Activated T-cell treated with anti-CD3 and anti-CD28 coated beads, Interleukin-2, amount 50 U/mL, for 48 hours (primary cell): ENCODE measurements at regions not wholly inside any gene's neighbourhood (a gene's known extent, or its start where the extent isn't known, plus 50 kb on each side); places are given as distances from the start of the nearest gene placed in this dataset.

ENCODE experiments used
- DNase-seq, 2 experiments: peaks; one replicate each; pipeline ENCODE4 v3.0.0-alpha.2; 2020

- no peak for DNase-seq
These were observed 115.7 kb upstream of the KCNJ16 start for GRCh38 chr17:69959283-69959682.

- DNase-seq, result no peak
These were observed 114.3 kb upstream of the KCNJ16 start for GRCh38 chr17:69960755-69961154.

- DNase-seq, result no peak
These were observed 113.4 kb upstream of the KCNJ16 start for GRCh38 chr17:69961501-69962145.

- DNase-seq, result no peak
These were observed 112.5 kb upstream of the KCNJ16 start for GRCh38 chr17:69962436-69962995.

DNA sequence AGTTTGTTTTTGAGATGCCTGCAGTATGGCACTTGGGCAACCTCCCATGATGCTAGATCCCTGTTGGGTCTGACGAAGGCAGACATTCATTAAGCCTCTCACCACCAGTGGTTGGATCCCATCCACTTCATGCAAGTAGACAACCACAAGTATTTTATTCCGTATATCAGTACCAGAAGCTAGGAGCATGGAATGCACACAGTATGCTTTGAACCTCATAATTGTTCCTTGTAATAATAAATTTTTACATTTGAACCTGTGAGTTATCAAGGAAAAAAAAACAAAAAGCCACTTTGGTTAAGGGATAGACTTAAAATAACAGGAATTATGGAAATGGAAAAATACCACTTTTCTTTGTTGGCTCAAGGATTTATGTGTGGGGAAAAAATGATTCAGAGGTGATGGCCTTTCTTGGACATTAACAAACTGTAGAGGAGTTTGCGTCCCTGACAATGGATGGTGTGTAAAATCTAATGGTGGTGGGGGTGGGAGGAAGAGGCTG, 107.1 kb upstream of the KCNJ16 start:
- DNase-seq, result no peak

GRCh38 chr17:69969897-69970296, 105.1 kb upstream of the KCNJ16 start:
- DNase-seq, result no peak

DNA sequence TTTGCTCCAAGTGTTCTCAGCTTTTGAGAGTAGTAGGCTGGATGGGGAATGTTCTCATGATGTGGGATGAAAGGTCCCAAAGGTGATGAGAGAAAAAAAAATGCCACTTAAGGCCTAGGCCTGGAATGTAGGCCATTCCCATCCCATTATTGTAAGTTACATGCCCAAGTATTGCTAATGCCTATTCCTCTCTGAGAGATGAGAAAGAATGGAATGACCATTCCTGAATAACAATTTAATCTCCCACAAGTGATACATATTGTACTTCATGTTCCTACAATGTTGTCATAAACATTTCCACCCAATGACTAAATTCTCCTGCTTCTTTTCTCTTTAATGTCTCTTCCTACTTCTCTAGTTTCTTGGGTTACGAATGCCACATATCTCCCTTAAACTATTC, 102.8 kb upstream of the KCNJ16 start:
- DNase-seq, result no peak

DNA sequence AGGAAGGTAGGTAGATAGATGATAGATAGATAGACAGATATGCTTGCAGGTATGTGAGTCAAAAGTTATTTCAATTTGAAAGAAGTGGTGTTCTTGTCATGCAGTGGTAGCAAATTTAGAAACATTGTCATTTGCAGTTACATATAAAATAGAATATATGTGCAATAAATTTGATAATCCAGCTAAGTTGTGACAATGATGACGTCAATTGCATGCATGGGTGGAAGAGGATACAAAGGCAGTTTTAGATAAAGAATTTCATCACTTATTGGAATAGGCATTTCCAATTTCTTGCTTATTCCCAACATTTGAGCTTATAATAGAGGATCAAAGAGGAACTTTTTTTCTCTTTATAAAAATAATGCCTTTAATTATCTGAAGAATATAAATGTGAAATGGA, 99.2 kb upstream of the KCNJ16 start:
- no peak for DNase-seq

DNA sequence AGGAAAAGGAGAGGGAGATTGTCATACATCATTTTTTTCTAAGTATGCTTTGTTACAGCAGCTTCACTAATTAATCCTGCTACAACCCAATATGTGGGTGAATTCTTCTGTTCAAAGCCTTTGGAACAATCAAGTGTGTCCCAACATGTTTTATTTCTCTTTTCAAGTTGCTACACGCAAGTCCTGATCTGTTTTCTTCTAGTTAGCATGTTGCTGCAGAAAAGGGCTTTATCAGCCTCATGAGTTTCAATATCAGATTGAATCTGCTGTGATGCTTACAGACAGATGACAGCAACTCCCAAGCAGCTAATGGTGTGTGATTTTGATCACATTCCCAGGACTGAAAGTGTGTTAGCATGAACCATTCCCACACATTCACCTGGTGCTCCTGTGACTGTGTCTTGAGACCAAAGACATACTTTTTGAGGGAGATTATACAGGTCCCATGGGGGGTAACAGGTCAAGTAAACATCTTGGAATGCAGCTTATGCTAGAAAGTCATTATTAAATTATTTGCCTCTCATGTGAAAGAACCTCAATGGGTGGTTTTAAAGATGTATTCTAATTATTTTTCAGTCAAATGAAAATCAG, 96.9 kb upstream of the KCNJ16 start:
- no peak for DNase-seq

GRCh38 chr17:69981441-69981840, 93.6 kb upstream of the KCNJ16 start:
- no peak for DNase-seq

DNA sequence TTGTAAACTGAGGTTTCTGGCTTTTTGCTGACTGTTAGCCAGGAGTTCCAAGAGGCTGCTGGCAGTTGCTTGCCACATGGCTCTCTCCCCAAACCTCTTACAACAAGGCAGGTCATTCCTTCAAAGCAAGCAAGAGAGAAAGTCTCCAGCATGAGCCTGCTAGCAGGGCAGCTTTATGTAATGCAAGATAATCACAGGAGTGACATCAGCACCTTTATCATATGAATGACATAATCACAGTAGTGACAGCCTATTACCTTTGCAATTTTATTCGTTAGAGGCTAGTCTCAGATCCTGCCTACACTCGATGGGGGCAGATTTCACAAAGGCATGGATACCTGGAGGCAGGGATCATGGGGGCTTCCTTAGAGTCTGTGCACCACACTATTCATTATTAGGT, 79.5 kb upstream of the KCNJ16 start:
- DNase-seq, result no peak

DNA sequence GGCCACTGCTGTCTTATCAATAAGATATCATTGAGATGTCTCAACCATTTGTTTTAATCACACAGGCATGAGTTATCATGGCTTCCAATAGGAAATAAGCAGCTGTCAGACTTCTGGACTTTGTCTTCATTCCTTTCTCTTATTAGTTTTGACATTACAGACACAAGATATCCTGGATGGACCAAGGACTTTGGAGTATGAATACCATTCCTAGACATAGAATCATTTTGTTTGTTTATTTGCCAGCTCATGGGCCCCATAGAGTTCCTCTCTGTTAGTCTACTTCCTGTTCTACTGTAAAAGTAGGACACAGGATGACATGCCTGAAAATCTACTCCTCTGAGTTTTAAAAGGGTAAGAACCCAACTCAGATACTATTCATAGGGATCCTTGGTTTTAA, 77.7 kb upstream of the KCNJ16 start:
- DNase-seq, result no peak

GRCh38 chr17:69999253-69999652, 75.8 kb upstream of the KCNJ16 start:
- no peak for DNase-seq

DNA sequence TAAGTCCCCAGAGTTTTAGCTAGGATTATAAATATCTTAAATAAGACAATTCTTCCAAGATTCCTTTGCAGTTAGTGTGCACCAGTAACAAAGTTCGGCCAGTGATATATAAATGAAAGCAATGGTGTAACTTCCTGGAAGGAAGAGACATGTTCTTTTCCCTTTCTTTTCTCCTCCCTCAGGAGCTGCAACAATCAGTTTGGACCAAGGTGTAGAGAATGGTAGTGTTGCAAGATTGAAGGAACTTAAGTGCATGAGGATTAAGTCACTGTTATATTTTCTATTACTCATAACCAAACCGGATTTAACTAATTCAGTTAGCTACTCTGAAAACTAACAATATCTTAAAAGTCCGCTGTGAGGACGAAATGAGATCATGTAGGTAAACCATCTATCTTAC, 68.9 kb upstream of the KCNJ16 start:
- no peak for DNase-seq

DNA sequence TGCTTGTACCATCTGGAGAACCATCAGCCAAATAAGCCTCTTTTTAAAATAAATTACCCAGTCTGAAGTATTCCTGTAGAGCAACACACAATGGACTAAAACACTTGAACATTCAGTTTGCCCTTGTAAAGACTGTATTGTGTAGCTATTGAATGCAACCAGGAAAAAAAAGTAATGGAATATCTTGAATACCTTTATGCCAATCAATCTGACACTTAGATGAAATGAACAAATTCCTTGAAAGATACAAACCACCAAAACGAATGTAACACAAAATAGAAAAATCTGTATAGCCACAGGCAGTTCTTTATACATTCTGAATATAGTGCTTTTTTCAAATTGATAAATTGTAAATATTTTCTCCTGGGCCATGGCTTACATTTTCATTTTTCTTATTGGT, 63.3 kb upstream of the KCNJ16 start:
- DNase-seq, result no peak

- DNase-seq, result no peak
These were observed 61.1 kb upstream of the KCNJ16 start for GRCh38 chr17:70013911-70014310.

- no peak for DNase-seq
These were observed 57.9 kb upstream of the KCNJ16 start for GRCh38 chr17:70017112-70017511.

DNA sequence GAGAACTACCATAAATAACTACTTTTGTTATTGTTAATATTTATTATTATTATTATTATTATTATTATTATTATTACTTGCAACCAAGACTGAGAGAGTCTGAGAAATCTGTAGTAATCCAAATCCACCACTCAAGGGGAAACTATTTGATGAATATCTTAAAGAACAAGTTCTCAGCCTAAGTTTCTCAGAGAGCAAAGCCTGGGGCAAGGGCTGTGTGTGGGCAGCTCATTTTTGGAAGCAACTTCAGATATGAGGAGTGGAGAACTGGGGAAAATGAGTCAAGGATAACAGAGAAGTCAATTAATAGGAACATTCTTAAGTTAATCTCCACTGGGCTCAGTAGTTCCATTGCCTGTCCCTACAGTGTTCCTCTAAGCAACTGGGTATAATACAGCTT, 57.1 kb upstream of the KCNJ16 start:
- no peak for DNase-seq

- no peak for DNase-seq
These were observed 53.3 kb upstream of the KCNJ16 start for GRCh38 chr17:70021726-70022125.

DNA sequence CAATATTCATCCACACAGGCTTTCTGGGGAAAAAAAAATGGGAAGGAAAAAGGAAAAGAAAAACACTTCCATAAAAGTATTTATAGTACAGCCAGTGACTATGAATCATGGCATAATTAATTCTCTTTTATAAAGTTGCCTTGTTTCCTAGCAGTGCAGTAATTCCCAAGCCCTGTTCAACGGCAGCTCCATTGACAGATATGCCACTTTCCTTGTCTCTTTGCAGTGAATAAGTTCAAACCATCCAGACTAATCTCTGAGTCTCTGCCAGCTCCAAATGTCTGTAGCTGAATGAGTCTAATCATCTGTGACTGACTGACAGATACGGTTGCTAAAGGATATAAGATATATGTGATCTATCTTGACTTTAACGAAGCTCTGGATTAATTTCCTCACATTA, 52.9 kb upstream of the KCNJ16 start:
- DNase-seq, result no peak

DNA sequence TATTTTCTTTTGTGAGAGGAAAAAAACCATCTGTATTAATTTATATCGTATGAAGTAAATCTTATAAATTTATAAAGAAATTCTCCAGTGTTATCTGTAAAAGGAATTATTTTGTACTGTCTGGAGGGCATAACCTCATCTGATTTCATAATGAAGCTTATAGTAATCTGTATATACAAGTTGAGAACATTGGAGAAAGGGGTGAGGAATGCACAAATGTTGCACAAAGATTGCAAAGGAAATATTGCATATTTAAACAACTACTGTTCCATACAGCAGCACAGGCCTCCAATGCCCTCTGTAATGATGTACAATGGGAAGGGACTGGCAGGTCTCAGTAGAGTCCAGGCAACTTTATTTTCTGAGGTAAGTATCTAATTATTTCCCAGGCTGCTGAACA, 50.8 kb upstream of the KCNJ16 start:
- no peak for DNase-seq
